Stimulated activated effector memory CD8-positive, alpha-beta T cell treated with anti-CD3 and anti-CD28 coated beads, Interleukin-12 subunit alpha, Interleukin-12 subunit beta, amount 100 ng/mL, for 72 hours (primary cell): ENCODE measurements at regions not wholly inside any gene's neighbourhood (a gene's known extent, or its start where the extent isn't known, plus 50 kb on each side); places are given as distances from the start of the nearest gene placed in this dataset.
A peak's percentile ranks its signal among the peaks of the same experiment; 100 is the strongest.
"Not testable (repeated sequence)": the region's sequence is repeated elsewhere in the genome, so short reads cannot be mapped to it uniquely, and the experiment has no call there.

Source experiments
- ATAC-seq: fragments of 150-1000 bp; cut with Tn5 transposase; 2 replicates; pipeline ENCODE4 v1.10.0; 2021
- DNase-seq, 2 donors: peaks; one replicate each; pipeline ENCODE4 v3.0.0; 2021 to 2022; ENCODE audit warnings: low spot score in 2 of 2
- H3K27ac Mint-ChIP-seq: one replicate; pipeline ENCODE4 v1.8.0; 2022; ENCODE audit warnings: mild to moderate bottlenecking, mixed read lengths
- H3K36me3 Mint-ChIP-seq: one replicate; pipeline ENCODE4 v1.8.0; 2022; ENCODE audit warnings: mild to moderate bottlenecking, mixed read lengths
- H3K4me1 Mint-ChIP-seq: one replicate; pipeline ENCODE4 v1.8.0; 2022; ENCODE audit warnings: mixed read lengths
- H3K4me3 Mint-ChIP-seq: one replicate; pipeline ENCODE4 v1.8.0; 2022; ENCODE audit warnings: mild to moderate bottlenecking, mixed read lengths
- H3K9me3 Mint-ChIP-seq: one replicate; pipeline ENCODE4 v1.8.0; 2022; ENCODE audit warnings: mixed read lengths

GRCh38 chr12:131363841-131364495 lies 346.9 kb upstream of the SFSWAP start:
- no peak for DNase-seq
- Mint-ChIP-seq H3K9me3 (no peaks in the 10 kb centered on the region), H3K4me1 (no peaks in the 10 kb centered on the region), H3K36me3 (no peaks in the 10 kb centered on the region), H3K27ac (no peak overlapping the region), H3K4me3 (no peak overlapping the region)
- no peak for ATAC-seq

- ATAC-seq: no peak
These were observed 345.7 kb upstream of the SFSWAP start for GRCh38 chr12:131364903-131365820.

GRCh38 chr12:131365821-131366260 lies 345.0 kb upstream of the SFSWAP start:
- no peaks in the 10 kb centered on the region for H3K4me1 Mint-ChIP-seq
- peak; percentile 5 for ATAC-seq
- DNase-seq: no peak
- no peak overlapping the region for H3K4me3 Mint-ChIP-seq
- no peaks in the 10 kb centered on the region for H3K9me3 Mint-ChIP-seq
- no peak overlapping the region for H3K27ac Mint-ChIP-seq
- no peaks in the 10 kb centered on the region for H3K36me3 Mint-ChIP-seq

More at GRCh38 chr12:131364903-131365820, 345.7 kb upstream of the SFSWAP start:
- no peak for DNase-seq
- no peaks in the 10 kb centered on the region for H3K36me3 Mint-ChIP-seq
- H3K27ac Mint-ChIP-seq: no peak overlapping the region
- no peaks in the 10 kb centered on the region for H3K4me1 Mint-ChIP-seq
- no peaks in the 10 kb centered on the region for H3K9me3 Mint-ChIP-seq
- no peak overlapping the region for H3K4me3 Mint-ChIP-seq

- no peak for DNase-seq
- Mint-ChIP-seq H3K9me3 (no peaks in the 10 kb centered on the region), H3K4me3 (no peak overlapping the region), H3K27ac (no peak overlapping the region), H3K36me3 (no peaks in the 10 kb centered on the region), H3K4me1 (no peaks in the 10 kb centered on the region)
- peak; percentile 17 for ATAC-seq
These were observed 344.5 kb upstream of the SFSWAP start for GRCh38 chr12:131366261-131366871.

- H3K4me3 Mint-ChIP-seq, DNase-seq, H3K9me3 Mint-ChIP-seq, ATAC-seq, H3K27ac Mint-ChIP-seq, H3K4me1 Mint-ChIP-seq, H3K36me3 Mint-ChIP-seq: not testable (repeated sequence)
These were observed 343.6 kb upstream of the SFSWAP start for GRCh38 chr12:131367067-131367982.

- Mint-ChIP-seq H3K36me3 (no peaks in the 10 kb centered on the region), H3K4me1 (no peaks in the 10 kb centered on the region), H3K4me3 (no peak overlapping the region), H3K27ac (no peak overlapping the region), H3K9me3 (no peaks in the 10 kb centered on the region)
- DNase-seq (no peak), ATAC-seq (no peak)
These were observed 342.8 kb upstream of the SFSWAP start for GRCh38 chr12:131367983-131368667.

- H3K4me3 Mint-ChIP-seq: no peak overlapping the region
- H3K9me3 Mint-ChIP-seq: no peaks in the 10 kb centered on the region
- no peak overlapping the region for H3K27ac Mint-ChIP-seq
- no peaks in the 10 kb centered on the region for H3K4me1 Mint-ChIP-seq
- H3K36me3 Mint-ChIP-seq: no peaks in the 10 kb centered on the region
- DNase-seq (no peak), ATAC-seq (peak; percentile 29)
These were observed 342.2 kb upstream of the SFSWAP start for GRCh38 chr12:131368668-131369071.

GRCh38 chr12:131369094-131369845 lies 341.6 kb upstream of the SFSWAP start:
- no peak overlapping the region for H3K4me3 Mint-ChIP-seq
- no peak for ATAC-seq

GRCh38 chr12:131370321-131370720 lies 340.6 kb upstream of the SFSWAP start:
- ATAC-seq: no peak
- H3K4me1 Mint-ChIP-seq: no peaks in the 10 kb centered on the region
- no peak overlapping the region for H3K27ac Mint-ChIP-seq
- H3K9me3 Mint-ChIP-seq: no peaks in the 10 kb centered on the region
- no peak overlapping the region for H3K4me3 Mint-ChIP-seq
- no peak for DNase-seq
- H3K36me3 Mint-ChIP-seq: no peaks in the 10 kb centered on the region

More at GRCh38 chr12:131369094-131369845, 341.6 kb upstream of the SFSWAP start:
- H3K36me3 Mint-ChIP-seq: no peaks in the 10 kb centered on the region
- no peak overlapping the region for H3K27ac Mint-ChIP-seq
- DNase-seq: no peak
- H3K4me1 Mint-ChIP-seq: no peaks in the 10 kb centered on the region
- no peaks in the 10 kb centered on the region for H3K9me3 Mint-ChIP-seq

- H3K4me3 Mint-ChIP-seq: no peak overlapping the region
- DNase-seq: no peak
- H3K4me1 Mint-ChIP-seq: no peaks in the 10 kb centered on the region
- ATAC-seq: no peak
- H3K9me3 Mint-ChIP-seq: no peaks in the 10 kb centered on the region
- no peak overlapping the region for H3K27ac Mint-ChIP-seq
- H3K36me3 Mint-ChIP-seq: no peaks in the 10 kb centered on the region
These were observed 340.0 kb upstream of the SFSWAP start for GRCh38 chr12:131370791-131371347.

GRCh38 chr12:131371401-131372170 lies 339.3 kb upstream of the SFSWAP start:
- DNase-seq: no peak
- no peaks in the 10 kb centered on the region for H3K9me3 Mint-ChIP-seq
- no peaks in the 10 kb centered on the region for H3K4me1 Mint-ChIP-seq
- H3K36me3 Mint-ChIP-seq: no peaks in the 10 kb centered on the region
- no peak for ATAC-seq
- no peak overlapping the region for H3K27ac Mint-ChIP-seq
- no peak overlapping the region for H3K4me3 Mint-ChIP-seq

- ATAC-seq (no peak), DNase-seq (no peak)
- Mint-ChIP-seq H3K4me3 (no peak overlapping the region), H3K4me1 (no peaks in the 10 kb centered on the region), H3K27ac (no peak overlapping the region), H3K36me3 (no peaks in the 10 kb centered on the region), H3K9me3 (no peaks in the 10 kb centered on the region)
These were observed 338.8 kb upstream of the SFSWAP start for GRCh38 chr12:131372171-131372475.

GRCh38 chr12:131372706-131373195 lies 338.1 kb upstream of the SFSWAP start:
- H3K36me3 Mint-ChIP-seq: no peaks in the 10 kb centered on the region
- H3K4me1 Mint-ChIP-seq: no peaks in the 10 kb centered on the region
- ATAC-seq (no peak), DNase-seq (no peak)
- no peaks in the 10 kb centered on the region for H3K9me3 Mint-ChIP-seq
- no peak overlapping the region for H3K27ac Mint-ChIP-seq
- H3K4me3 Mint-ChIP-seq: no peak overlapping the region
